ENCODE measurements at regions not wholly inside any gene's neighbourhood (a gene's known extent, or its start where the extent isn't known, plus 50 kb on each side); places are given as distances from the start of the nearest gene placed in this dataset.
A peak's percentile ranks its signal among the peaks of the same experiment; 100 is the strongest.

DNA sequence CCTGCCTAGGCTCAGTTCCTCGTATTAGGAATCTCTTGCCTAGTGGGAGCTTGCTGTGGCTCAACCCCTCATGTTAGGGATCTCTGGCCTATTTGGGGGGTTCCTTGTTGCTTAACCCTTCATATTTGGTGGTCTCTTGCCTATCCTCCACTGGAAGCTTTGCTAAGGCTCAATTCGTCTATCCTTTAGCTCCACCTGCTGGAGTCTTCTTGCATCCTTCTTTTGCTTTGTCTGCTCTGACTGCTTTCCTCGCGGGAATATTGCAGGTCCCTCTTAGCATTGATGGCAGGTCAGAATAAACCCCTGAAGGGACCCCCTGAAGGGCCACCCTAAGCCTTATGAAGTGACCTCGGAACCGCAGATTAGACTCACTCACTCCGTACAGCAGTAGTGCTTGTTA lies 203.0 kb upstream of the TBX18 start:
- TF ChIP-seq, protein P1, sequence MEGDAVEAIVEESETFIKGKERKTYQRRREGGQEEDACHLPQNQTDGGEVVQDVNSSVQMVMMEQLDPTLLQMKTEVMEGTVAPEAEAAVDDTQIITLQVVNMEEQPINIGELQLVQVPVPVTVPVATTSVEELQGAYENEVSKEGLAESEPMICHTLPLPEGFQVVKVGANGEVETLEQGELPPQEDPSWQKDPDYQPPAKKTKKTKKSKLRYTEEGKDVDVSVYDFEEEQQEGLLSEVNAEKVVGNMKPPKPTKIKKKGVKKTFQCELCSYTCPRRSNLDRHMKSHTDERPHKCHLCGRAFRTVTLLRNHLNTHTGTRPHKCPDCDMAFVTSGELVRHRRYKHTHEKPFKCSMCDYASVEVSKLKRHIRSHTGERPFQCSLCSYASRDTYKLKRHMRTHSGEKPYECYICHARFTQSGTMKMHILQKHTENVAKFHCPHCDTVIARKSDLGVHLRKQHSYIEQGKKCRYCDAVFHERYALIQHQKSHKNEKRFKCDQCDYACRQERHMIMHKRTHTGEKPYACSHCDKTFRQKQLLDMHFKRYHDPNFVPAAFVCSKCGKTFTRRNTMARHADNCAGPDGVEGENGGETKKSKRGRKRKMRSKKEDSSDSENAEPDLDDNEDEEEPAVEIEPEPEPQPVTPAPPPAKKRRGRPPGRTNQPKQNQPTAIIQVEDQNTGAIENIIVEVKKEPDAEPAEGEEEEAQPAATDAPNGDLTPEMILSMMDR (IDR thresholded peaks at IDR 0.05; ENCODE audit: low read length) = peak; percentile 58
- no peak for TF ChIP-seq EZH2 (IDR thresholded peaks at IDR 0.05; ENCODE audit: borderline replicate concordance, low read length)
